ENCODE measurements at regions not wholly inside any gene's neighbourhood (a gene's known extent, or its start where the extent isn't known, plus 50 kb on each side); places are given as distances from the start of the nearest gene placed in this dataset.

GRCh38 chr5:26519245-26519644, 519.1 kb downstream of the CDH9 start:
- TF ChIP-seq CTCF (IDR thresholded peaks at IDR 0.05): no peak
- H3K27ac Mint-ChIP-seq (ENCODE audit: unreplicated experiment): no peak overlapping the region
- no peak for DNase-seq (ENCODE audit: low spot score)
- H3K9me3 Mint-ChIP-seq (ENCODE audit: low read depth): peaks cover 5% of the 10 kb centered on the region
- no peaks in the 10 kb centered on the region for H3K36me3 Mint-ChIP-seq (ENCODE audit: low read depth)
- no peaks in the 10 kb centered on the region for H3K27me3 Mint-ChIP-seq (ENCODE audit: low read depth)
- no peaks in the 10 kb centered on the region for H3K4me1 Mint-ChIP-seq (ENCODE audit: low read depth)
- H3K4me3 Mint-ChIP-seq (ENCODE audit: unreplicated experiment): no peak overlapping the region

- no peaks in the 10 kb centered on the region for H3K4me1 Mint-ChIP-seq (ENCODE audit: low read depth)
- DNase-seq (ENCODE audit: low spot score): no peak
- H3K36me3 Mint-ChIP-seq (ENCODE audit: low read depth): no peaks in the 10 kb centered on the region
- H3K27ac Mint-ChIP-seq (ENCODE audit: unreplicated experiment): no peak overlapping the region
- H3K27me3 Mint-ChIP-seq (ENCODE audit: low read depth): no peaks in the 10 kb centered on the region
- TF ChIP-seq CTCF (IDR thresholded peaks at IDR 0.05): no peak
- no peak overlapping the region for H3K4me3 Mint-ChIP-seq (ENCODE audit: unreplicated experiment)
- peaks cover 2% of the 10 kb centered on the region for H3K9me3 Mint-ChIP-seq (ENCODE audit: low read depth)
Measured at GRCh38 chr5:26518065-26518464, 520.3 kb downstream of the CDH9 start.

DNA sequence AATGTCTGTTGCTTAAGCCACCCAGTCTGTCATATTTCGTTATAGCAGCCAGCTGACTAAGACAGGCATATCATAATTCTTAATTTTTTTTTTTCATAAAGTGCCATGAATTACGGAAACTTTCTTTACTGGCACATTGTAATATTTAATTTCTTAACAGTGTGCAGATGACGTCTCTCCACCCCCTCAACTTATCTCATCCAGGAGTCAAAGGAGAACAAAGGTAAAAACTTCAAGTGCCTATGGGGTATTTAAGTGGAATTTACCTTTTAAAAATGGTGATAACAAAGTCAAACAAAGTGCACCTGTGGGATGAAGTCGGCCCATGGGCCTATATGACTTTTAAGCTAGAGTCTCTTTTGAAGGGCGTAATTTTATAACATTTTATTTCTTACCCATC, 539.4 kb downstream of the CDH9 start:
- no peak for TF ChIP-seq CTCF (IDR thresholded peaks at IDR 0.05)
- H3K4me1 Mint-ChIP-seq (ENCODE audit: low read depth): no peaks in the 10 kb centered on the region
- no peak for DNase-seq (ENCODE audit: low spot score)
- peaks cover 3% of the 10 kb centered on the region for H3K9me3 Mint-ChIP-seq (ENCODE audit: low read depth)
- H3K27ac Mint-ChIP-seq (ENCODE audit: unreplicated experiment): no peak overlapping the region
- no peak overlapping the region for H3K4me3 Mint-ChIP-seq (ENCODE audit: unreplicated experiment)
- no peaks in the 10 kb centered on the region for H3K27me3 Mint-ChIP-seq (ENCODE audit: low read depth)
- no peaks in the 10 kb centered on the region for H3K36me3 Mint-ChIP-seq (ENCODE audit: low read depth)

DNA sequence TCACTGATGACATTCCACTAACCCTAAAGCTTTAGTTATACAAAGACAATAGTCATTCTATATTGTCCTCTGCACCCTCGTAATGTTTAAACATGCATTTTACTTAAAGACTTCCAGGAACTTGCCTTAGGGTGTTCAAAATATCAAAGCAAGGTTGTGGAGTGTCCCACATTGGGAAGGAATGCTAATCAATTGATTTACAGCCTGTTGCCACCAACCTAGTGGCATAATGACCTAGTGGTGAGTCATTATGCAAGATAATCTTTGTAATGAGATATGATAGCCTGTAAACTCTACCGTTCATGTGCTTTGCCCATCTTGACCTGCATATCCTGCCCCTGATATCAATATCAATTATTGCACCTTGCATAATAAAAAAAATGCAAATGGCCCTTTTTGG, 542.9 kb downstream of the CDH9 start:
- peaks cover 18% of the 10 kb centered on the region for H3K9me3 Mint-ChIP-seq (ENCODE audit: low read depth)

DNA sequence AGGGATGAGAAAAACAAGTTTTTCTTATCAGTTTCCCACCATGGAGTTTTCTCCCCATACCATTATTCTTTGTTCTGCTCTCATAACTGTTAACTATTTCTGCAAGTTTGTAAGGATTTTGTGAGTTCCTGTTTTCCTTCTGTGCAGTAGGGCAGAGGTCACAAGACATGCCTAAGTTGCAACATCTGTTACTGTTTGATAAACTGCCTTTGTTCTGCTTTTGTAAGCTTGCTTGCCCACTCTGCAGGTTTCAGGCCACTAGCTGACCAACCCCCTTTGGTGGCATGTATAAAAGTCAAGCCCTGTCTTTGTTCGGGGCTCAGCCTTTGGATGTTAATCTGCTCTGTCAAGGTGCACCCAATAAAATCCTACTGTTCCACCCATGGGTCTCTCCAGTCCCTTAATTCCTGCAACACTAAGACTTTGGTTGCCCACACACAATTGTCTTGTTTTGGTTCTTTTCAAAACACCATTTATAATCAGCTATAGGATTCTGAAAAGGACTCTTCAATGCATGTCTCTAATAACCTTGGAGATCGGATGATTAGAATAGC, 545.4 kb downstream of the CDH9 start:
- no peaks in the 10 kb centered on the region for H3K4me1 Mint-ChIP-seq (ENCODE audit: low read depth)
- no peak for DNase-seq (ENCODE audit: low spot score)
- no peak overlapping the region for H3K4me3 Mint-ChIP-seq (ENCODE audit: unreplicated experiment)
- no peaks in the 10 kb centered on the region for H3K27me3 Mint-ChIP-seq (ENCODE audit: low read depth)
- TF ChIP-seq CTCF (IDR thresholded peaks at IDR 0.05): no peak
- no peaks in the 10 kb centered on the region for H3K36me3 Mint-ChIP-seq (ENCODE audit: low read depth)
- H3K27ac Mint-ChIP-seq (ENCODE audit: unreplicated experiment): no peak overlapping the region
- peaks cover 24% of the 10 kb centered on the region for H3K9me3 Mint-ChIP-seq (ENCODE audit: low read depth)

More for the DNA sequence above, 542.9 kb downstream of the CDH9 start:
- Mint-ChIP-seq H3K4me1 (ENCODE audit: low read depth) (no peaks in the 10 kb centered on the region), H3K27ac (ENCODE audit: unreplicated experiment) (no peak overlapping the region), H3K36me3 (ENCODE audit: low read depth) (no peaks in the 10 kb centered on the region), H3K4me3 (ENCODE audit: unreplicated experiment) (no peak overlapping the region), H3K27me3 (ENCODE audit: low read depth) (no peaks in the 10 kb centered on the region)
- no peak for DNase-seq (ENCODE audit: low spot score)
- no peak for TF ChIP-seq CTCF (IDR thresholded peaks at IDR 0.05)
